OCI-LY7 (cell line): ENCODE measurements at regions not wholly inside any gene's neighbourhood (a gene's known extent, or its start where the extent isn't known, plus 50 kb on each side); places are given as distances from the start of the nearest gene placed in this dataset.

ENCODE experiments used
- CTCF ChIP-seq: fragments of 200-600 bp; sonication (generic); conservative IDR thresholded peaks from 2 replicates; pipeline ENCODE4 v1.5.1; 2014; ENCODE audit warnings: mild to moderate bottlenecking, antibody characterized with exemption, low read length, moderate library complexity, mixed read lengths
- EZH2phosphoT487 ChIP-seq: fragments of 200-600 bp; sonication (generic); IDR thresholded peaks from 2 replicates; pipeline ENCODE4 v1.6.1; 2018; ENCODE audit warnings: low read depth, borderline replicate concordance, mild to moderate bottlenecking, mixed run types, antibody characterized with exemption, low read length, moderate library complexity, mixed read lengths

DNA sequence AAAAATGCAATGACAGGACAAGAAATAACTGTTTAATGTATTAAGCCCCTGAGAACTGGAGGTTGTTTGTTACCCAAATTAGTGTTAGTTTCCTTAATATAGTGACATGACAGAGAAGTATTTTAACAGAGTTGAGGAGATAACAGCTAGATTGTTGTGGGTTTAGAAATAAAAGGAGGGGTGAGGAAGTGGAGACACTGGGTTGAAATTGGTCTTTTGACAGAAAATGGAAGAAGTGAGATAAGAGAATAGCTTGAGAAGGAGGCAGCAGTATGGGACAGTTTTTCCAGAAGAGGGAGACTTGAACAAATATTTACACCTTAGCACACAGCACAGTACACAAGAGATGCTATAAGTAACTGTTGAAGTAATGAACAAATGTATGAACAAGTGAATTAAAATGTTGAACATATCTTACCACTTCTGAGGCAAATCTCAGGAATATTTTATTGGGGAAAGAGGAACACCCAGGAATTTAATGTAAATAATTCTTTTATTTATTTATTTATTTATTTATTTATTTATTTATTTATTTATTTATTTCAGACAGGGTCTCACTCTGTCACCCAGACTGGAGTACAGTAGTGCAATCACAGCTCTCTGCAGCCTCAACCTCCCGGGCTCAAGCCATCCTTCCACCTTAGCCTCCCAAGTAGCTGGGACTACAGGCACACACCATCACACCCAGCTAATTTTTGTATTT is 58.0 kb upstream of the EGFL6 start:
- TF ChIP-seq EZH2phosphoT487 (no peak), CTCF (no peak)
